ENCODE measurements at regions not wholly inside any gene's neighbourhood (a gene's known extent, or its start where the extent isn't known, plus 50 kb on each side); places are given as distances from the start of the nearest gene placed in this dataset.

- ChIA-PET POLR2A (no interaction called here), CTCF (no interaction called here)
Measured at GRCh38 chr10:108051218-108051617, 886.7 kb upstream of the SORCS1 start.

GRCh38 chr10:108050626-108051025, 886.1 kb upstream of the SORCS1 start:
- H3K36me3 ChIP-seq (ENCODE audit: control insufficient read depth, insufficient read depth, low read length): no peaks in the 10 kb centered on the region
- CTCF ChIA-PET: no interaction called here
- no peaks in the 10 kb centered on the region for H3K4me1 ChIP-seq (ENCODE audit: control insufficient read depth, insufficient read depth, low read length)
- H3K9me3 ChIP-seq (ENCODE audit: control insufficient read depth, insufficient read depth, low read depth, low read length): no peaks in the 10 kb centered on the region
- H3K4me3 ChIP-seq (ENCODE audit: low read depth in 2 of 2, low read length in 2 of 2): no peak overlapping the region
- in situ Hi-C loops (cut with HindIII; ENCODE audit: low pct_unique_long_range_greater_than_20kb, low sequenced_read_pairs) (no loop called here), intact Hi-C loops (cut with micrococcal nuclease; ENCODE audit: unreplicated experiment) (no loop called here)
- BruUV-seq (replicated peaks): no TSS peak
- DNase-seq (ENCODE audit: low read depth, low spot score): no peak
- ATAC-seq: no peak
- no peak overlapping the region for H3K27ac ChIP-seq (ENCODE audit: low read length)
- H3K27me3 ChIP-seq (ENCODE audit: control insufficient read depth, insufficient read depth, low read length): no peaks in the 10 kb centered on the region
- TF ChIP-seq REST (IDR thresholded peaks at IDR 0.05; ENCODE audit: insufficient read depth in 1 of 2, low read depth in 2 of 2, low read length in 1 of 2) (no peak), TCF7L2 (IDR thresholded peaks at IDR 0.05; ENCODE audit: low read depth, low read length) (no peak), CTCF (IDR thresholded peaks at IDR 0.05) (no peak), SIN3A (IDR thresholded peaks at IDR 0.05; ENCODE audit: borderline replicate concordance, insufficient read depth, low read depth, low read length) (no peak), POLR2AphosphoS5 (IDR thresholded peaks at IDR 0.05; ENCODE audit: low read depth, low read length) (no peak)
- POLR2A ChIA-PET: no interaction called here

More at GRCh38 chr10:108051218-108051617, 886.7 kb upstream of the SORCS1 start:
- no peak for TF ChIP-seq CTCF (IDR thresholded peaks at IDR 0.05)
- TF ChIP-seq POLR2AphosphoS5 (IDR thresholded peaks at IDR 0.05; ENCODE audit: low read depth, low read length): no peak
- no peak for TF ChIP-seq REST (IDR thresholded peaks at IDR 0.05; ENCODE audit: insufficient read depth in 1 of 2, low read depth in 2 of 2, low read length in 1 of 2)
- TF ChIP-seq TCF7L2 (IDR thresholded peaks at IDR 0.05; ENCODE audit: low read depth, low read length): no peak
- TF ChIP-seq SIN3A (IDR thresholded peaks at IDR 0.05; ENCODE audit: borderline replicate concordance, insufficient read depth, low read depth, low read length): no peak
- intact Hi-C loops (cut with micrococcal nuclease; ENCODE audit: unreplicated experiment): no loop called here
- Histone ChIP-seq H3K4me1 (ENCODE audit: control insufficient read depth, insufficient read depth, low read length) (no peaks in the 10 kb centered on the region), H3K36me3 (ENCODE audit: control insufficient read depth, insufficient read depth, low read length) (no peaks in the 10 kb centered on the region), H3K27me3 (ENCODE audit: control insufficient read depth, insufficient read depth, low read length) (no peaks in the 10 kb centered on the region), H3K27ac (ENCODE audit: low read length) (no peak overlapping the region), H3K4me3 (ENCODE audit: low read depth in 2 of 2, low read length in 2 of 2) (no peak overlapping the region), H3K9me3 (ENCODE audit: control insufficient read depth, insufficient read depth, low read depth, low read length) (no peaks in the 10 kb centered on the region)
- ATAC-seq (no peak), DNase-seq (ENCODE audit: low read depth, low spot score) (no peak)
- BruUV-seq (replicated peaks): no TSS peak
- in situ Hi-C loops (cut with HindIII; ENCODE audit: low pct_unique_long_range_greater_than_20kb, low sequenced_read_pairs): no loop called here

Data from Panc1 (cell line).